ENCODE measurements at regions not wholly inside any gene's neighbourhood (a gene's known extent, or its start where the extent isn't known, plus 50 kb on each side); places are given as distances from the start of the nearest gene placed in this dataset.
"Not testable (repeated sequence)": the region's sequence is repeated elsewhere in the genome, so short reads cannot be mapped to it uniquely, and the experiment has no call there.

DNA sequence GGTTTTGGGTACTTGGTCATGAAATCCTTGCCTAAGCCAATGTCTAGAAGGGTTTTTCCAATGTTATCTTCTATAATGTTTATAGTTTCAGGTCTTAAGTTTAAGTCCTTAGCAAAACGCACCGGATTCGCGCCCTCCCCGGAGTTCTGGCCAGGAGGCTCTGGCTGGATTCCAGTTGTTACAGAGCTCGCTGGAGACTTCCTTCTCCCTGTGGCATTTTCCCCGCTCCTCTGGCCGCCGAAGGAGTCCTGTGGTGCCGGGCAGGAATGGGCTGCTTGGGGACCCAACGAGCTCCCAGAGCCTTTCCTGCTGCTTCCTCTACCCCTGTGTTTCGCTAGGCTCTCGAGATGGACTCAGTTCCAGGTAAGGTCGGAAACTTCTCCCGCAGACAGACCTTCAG, 335.9 kb downstream of the AEBP2 start:
- no peak for DNase-seq (ENCODE audit: low spot score)

DNA sequence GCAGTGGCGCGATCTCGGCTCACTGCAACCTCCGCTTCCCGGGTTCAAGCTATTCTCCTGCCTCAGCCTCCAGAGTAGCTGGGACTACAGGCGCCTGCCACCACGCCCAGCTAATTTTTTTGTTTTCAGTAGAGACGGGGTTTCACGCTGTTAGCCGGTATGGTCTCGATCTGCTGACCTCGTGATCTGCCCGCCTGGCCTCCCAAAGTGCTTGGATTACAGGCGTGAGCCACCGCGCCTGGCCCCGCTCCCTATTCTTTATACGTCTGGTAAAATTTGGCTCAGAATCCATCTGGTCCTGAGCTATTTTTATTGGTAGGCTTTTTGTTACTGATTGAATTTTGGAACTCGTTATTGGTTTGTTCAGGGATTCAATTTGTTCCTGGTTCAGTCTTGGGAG, 336.7 kb downstream of the AEBP2 start:
- not testable (repeated sequence) for DNase-seq (ENCODE audit: low spot score)

DNA sequence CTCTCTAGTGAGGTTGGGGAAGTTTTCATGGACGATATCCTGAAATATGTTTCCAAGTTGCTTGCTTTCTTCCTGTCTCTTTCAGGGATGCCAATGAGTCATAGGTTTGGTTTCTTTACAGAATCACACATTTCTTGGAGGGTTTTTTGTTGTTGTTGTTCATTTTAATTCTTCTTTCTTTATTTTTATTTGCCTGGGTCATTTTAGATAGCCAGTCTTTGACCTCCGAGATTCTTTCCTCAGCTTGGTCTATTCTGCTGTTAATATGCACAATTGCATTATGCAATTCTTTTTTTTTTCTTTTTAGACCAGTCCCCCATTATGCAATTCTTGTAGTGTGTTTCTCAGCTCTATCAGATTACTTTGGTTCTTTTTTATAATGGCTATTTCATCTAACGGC, 338.9 kb downstream of the AEBP2 start:
- DNase-seq (ENCODE audit: low spot score) = no peak

DNA sequence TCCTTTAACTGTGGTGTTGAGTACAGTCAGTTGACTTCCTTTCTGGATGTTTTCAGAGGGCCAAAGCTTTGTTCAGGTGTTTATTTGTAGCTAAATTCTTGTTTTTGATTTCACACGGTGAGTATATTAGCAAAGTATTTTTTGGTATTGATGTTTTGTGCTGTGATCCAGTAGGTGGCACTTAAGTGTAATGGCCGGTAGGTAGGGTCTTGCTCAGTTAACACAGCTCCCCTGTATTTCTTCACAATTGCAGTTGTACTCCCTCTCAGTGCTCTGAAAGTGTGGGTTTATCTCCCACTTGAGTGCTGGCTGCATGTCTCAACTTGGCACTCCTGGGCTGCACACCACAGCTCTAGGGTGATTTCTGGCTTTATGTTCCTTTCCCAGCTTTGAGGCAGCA, 339.5 kb downstream of the AEBP2 start:
- DNase-seq (ENCODE audit: low spot score) = no peak

DNA sequence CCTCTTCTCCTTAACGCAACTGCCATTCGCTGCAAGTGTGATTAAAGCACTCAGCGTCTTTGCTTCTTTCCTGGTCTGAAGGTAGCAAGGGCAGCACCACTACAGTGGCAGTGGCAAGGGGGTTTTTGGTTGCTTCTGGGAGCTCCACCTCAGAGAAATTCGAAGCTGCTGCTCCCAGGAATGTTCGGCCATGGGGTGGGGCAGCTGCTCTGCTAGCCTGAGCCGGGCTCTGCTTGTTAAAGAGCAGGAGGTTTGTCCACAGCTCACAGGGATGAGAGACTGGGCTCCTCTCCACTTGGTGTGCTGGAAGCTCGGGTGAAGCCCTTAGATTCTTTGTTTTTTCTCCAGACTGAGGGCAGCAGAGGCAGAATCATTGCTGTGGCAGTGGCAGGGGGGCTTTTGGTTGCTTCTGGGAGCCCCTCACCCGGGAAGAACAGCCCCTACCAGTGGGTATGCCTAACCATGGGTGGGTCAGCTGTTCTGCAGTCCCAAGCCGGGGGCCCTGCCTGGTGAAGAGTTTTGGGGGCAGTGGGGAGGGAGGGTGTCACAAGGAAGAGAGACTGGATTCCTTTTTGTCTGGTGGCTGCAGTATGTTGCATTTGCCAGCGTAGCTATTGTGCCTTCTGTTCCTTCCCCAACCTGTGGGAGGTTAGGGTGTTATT, 340.2 kb downstream of the AEBP2 start:
- DNase-seq (ENCODE audit: low spot score) = no peak

DNA sequence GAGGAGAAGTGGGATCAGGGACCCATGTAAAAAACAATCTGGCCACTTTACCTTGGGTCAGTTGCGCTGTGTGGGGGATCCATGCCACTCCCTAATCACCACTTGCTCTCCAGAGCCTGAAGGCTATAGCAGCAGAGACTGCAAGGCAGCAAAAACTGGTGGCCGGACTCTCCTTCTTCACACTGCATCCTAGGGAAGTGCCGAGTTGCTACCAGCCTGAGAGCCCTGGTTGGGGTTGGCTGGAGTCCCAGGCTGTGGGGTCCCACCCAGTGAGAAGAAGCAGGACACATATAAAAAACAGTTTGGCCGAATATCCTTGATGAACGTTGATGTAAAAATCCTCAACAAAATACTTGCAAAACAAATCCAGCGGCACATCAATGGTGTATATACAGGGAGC, 341.2 kb downstream of the AEBP2 start:
- no peak for DNase-seq (ENCODE audit: low spot score)

DNA sequence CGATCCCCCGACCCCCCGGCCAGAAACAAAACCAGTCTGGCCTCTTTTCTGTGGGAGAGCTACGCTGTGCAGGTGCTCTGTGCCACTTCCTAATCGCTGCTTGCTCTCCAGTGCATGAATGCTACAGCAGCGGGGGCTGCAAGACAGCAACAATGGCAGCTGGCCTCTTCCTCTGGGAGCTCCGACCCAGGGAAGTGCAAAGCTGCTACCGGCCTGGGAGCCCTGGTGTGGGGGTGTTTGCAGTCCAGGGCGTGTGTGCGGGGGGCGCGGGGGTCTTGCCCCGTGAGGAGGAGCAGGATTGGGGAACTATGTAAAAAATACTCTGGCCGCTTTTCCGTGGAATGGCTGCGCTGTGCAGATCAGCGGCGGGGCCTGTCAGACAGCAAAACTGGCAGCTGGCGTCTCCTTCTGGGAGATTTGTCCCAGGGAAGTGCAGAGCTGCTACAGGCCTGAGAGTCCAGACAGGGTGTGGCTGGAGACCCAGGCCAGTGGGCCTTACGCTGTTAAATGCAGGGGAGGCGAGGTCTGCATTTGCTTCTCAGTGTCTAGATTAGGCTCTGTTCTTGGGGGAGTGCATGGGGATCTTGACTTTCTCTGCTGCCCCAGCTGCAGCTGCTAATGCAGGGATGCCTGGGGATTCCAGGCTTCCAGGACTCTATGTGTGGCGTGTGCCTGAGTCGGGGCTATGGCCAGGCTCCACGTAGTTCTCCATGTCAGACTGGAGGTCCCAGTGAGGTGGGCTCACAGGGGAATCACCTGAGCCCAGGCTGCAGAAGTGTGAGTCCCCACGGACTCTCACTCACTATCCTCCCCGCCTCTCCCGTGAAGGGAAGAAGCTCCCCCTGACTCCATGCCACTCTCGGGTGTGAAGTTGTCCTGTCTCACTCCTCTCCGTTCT, 344.5 kb downstream of the AEBP2 start:
- no peak for DNase-seq (ENCODE audit: low spot score)

DNA sequence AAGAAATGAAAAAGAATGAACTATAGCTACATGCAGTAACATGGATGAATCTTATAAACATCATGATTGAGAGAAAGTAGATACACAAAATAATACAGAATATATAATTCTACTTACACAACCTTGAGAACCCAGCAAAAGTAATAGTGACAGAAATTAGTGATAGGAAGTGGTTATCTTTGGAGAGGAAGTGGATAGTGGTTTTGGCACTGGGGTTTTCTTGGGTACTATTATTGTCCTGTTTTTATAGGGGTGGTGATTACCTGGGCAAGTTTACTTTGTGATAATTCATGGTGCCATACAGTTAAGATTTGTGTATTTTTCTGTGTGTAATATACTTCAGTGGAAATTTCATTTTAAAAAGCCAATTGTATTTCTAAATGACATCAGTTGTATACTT, 352.7 kb downstream of the AEBP2 start:
- DNase-seq (ENCODE audit: low spot score) = no peak

DNA sequence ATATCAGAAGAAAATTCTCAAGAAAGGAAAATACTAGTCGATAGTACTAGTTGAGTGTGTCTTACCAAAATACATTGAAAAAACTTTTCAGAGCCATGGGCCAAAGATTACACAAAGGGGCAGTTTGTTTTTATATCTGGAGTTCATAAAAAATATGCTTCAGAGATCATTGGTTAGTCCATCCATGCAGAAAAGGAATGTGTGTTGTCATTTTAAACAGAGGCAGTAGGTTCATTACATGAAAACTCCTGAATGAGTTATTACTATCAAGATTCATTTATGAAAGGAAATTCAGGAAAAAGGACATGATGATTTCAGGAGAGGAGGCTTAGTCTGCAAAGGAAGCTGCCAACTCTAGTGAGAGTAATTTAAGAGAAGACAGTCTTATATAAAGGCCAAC, 354.8 kb downstream of the AEBP2 start:
- no peak for DNase-seq (ENCODE audit: low spot score)

DNA sequence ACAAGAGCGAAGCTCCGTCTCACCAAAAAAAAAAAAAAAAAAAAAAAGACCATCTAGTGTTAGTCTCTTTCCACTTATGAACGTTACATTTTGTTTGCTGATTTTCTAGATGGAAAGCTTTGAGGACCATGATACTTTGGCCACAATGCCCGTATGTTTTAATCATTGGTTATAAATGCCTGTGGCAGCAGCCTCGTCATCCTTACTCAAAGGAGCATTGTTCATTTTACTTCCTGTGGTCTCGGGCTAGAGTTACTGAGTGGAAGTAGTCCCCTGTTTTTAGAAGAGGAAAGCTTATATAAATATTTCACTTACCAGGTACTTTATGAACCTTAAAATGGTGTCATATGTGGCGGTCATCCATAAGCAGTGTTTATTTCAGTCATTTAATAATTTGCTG, 359.9 kb downstream of the AEBP2 start:
- DNase-seq (ENCODE audit: low spot score) = no peak

DNA sequence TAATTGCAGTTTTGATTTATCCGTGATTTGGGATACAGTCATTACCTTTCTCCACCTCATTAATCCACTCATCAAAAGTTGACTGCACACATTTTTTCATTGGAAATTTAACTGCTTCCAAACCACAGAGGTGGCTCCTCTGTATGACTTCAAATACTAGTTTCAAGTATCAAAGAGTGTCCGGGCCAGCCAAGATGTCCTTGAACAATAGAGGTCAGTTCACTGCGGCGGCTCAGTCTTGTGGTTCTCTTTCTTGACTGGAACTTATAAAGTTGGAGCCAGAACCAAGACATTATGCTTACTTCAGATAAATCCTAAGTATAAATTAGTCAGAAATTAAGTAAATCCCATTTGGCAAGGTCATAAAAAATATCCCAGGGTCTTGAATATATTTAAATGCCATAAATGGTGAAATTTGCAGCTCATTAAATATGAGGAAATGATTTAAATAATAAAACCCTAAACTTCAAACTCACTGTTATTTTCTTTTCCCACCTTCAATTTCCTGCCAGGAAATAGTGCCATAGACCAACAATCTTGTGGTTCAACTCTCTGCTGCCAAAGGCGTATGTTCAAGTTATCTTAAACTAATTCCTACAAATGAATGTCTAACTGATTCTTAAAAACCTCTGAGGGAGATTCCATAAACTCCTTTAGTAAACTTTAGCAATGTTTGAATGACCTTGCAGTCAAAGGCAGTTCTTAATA, 360.8 kb downstream of the AEBP2 start:
- no peak for DNase-seq (ENCODE audit: low spot score)

DNA sequence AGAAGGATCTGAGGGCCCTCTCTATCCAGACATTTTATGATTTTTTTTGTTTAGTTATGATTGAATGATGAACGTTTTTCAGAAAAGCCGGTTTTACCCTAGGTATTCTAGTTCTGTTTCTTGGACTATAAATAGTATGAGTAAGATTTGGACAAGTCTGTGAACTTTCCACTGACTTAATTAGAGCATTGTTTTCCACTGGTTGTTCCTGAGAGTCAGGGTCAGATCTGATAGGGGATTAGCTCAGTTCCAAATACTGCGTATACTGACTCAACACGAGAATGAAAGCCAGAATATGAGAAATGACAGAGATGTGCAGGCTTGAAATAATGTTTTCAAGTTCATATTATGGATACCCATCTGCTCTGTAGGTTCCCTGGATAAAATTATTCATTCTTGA, 361.6 kb downstream of the AEBP2 start:
- DNase-seq (ENCODE audit: low spot score) = no peak

DNA sequence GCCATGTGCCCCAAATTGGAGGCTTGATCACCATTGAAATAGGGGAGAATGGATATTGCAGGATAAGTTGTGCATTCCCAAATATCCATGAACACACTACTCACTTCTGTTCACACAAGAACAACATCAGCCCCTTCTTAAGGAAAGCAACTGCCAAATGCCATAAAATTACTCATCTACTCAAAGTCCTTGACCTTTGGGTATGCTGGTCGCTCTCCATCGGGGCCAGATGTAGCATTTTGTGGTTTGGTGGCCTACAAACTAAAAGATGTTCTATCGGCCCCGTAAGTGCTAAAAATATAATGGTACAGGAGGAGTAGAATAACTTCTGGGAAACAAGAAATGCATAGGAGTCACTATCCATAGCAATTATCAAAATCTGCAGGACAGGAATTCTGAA, 362.6 kb downstream of the AEBP2 start:
- no peak for DNase-seq (ENCODE audit: low spot score)

DNA sequence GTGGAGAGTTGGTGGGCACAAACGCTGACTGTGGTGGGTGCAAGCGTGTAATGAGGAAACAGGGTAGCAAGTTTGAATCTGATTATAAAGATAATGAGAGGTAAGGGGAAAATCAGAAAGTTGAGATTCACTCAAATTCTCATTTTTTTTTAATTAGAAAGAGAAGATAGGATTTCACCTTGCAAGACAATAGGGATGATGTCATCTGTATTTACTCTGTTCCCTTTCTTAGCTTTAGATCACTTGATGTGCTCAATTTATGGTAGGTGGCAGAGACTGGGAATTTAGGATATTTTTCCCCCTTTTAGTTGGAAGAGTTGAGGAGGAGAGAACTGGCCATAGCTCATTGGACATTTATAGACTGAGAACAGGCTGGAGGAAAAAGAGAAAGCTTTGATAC, 363.6 kb downstream of the AEBP2 start:
- no peak for DNase-seq (ENCODE audit: low spot score)

DNA sequence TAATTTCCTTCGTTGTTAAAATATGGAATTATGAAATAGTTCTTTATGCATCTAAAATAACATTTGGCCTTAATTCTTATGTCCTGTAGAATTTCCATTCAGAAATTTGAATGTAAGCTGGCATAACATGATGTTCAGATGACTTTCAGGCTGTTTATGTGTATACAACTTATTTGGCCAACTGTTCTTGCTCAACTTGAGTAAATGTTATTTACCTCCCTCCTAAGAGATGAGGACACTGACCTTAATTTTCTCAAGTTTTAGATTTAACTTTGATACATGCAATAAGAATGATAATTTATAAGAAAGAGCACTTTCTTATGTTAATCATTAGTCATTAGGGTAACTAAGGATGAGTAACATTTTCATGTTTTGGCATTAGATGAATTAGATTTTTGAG, 365.4 kb downstream of the AEBP2 start:
- no peak for DNase-seq (ENCODE audit: low spot score)

DNA sequence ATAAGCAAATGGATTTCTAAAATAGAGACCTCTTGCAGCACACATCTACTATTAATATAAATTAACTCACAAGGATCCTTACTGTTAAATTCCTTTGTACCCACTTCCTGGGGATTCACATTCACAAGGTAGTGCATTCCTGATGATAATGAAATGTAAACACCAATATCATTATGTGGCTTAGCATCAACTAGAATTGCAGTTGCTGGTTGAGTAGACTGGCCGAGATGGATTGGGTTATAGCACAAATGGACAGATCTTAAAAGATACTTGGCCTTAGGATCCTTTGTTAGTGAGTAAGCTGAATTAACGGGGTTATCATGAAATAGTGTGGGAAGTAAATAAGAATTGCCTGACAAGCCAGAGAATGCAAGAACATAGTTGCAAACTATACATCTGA, 369.1 kb downstream of the AEBP2 start:
- DNase-seq (ENCODE audit: low spot score) = no peak

DNA sequence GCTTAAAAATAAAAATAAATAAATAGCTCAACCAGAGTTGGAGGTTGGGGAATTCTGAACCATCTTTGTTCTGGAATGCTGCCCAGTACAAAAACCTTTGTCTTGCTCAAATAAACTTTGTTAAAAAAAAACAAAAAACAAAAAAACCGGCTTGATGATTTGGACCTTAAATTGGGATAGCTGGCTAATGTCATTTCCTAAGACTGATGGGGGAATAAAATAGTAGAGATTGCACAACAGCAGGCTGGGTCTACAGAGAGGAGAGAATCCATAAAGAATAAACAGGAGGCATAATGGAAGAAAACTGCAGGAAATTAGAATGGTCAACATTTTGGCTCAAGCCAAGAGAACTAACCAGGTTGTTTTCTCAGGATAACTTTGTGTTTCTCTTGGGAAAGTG, 370.9 kb downstream of the AEBP2 start:
- DNase-seq (ENCODE audit: low spot score) = no peak

DNA sequence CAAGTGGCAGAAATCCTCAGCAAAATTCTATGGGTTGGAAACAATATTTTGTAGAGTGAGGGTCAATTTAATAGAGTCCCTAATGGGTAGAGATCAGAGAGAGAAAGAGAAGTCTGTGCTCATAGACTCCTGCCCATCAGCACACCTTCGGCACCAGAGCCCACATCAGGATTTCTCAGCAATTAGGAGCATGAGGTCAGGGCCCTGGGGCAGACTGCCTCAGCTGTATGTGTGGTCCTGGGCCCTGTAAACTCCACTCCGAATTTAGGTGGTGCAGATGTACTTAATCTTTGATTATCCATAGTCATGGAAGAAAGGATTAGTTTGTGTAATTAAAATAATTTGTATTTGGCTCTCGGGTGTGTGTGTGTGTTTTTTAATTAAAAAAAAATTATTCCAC, 372.6 kb downstream of the AEBP2 start:
- DNase-seq (ENCODE audit: low spot score) = no peak

DNA sequence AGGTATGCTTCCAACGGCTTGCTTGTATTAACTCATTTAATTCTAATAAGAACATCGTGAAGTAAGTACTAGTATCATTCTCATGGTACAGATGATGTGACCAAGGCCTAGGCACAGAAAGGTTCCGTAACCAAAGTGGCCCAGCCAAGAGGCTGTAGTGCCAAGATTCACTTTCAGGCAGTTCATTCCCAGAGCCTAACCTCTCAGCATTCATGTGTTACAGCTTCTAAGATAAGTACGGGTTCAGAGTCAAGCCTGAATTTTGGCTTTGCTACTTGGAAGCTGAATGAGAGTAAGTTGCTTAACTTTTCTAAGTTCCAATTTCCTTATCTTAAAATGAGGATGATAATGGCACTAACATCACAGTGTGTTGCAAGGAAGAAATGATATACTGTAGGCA, 379.9 kb downstream of the AEBP2 start:
- DNase-seq (ENCODE audit: low spot score) = no peak

DNA sequence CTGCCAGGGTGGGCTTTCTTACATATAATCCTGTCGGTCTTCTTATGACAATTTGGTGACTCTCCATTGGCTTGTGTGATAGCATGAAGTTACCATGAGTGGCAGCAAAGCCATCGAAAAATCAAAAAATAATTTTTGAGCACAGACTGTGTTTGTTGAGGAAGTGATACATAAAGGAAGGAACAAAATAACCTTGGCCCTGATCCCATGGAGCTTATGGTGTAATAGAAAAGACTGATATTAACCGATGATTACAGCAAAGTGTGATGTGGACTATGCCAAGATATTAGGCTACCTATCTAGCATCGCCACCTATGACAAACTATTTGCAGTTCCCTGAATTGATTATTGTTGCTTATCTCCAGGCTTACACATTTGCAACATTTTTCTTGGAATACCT, 383.2 kb downstream of the AEBP2 start:
- no peak for DNase-seq (ENCODE audit: low spot score)

DNA sequence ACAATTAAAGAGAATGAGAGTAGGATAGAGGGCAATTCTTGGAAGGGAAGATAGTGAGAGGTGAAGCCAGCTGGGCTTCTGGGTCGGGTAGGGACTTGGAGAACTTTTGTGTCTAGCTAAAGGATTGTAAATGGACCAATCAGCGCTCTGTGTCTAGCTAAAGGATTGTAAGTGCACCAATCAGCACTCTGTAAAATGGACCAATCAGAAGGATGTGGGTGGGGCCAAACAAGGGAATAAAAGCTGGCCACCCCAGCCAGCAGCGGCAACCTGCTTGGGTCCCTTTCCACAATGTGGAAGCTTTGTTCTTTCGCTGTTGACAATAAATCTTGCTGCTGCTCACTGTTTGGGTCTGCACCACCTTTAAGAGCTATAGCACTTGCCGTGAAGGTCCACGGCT, 384.0 kb downstream of the AEBP2 start:
- not testable (repeated sequence) for DNase-seq (ENCODE audit: low spot score)

DNA sequence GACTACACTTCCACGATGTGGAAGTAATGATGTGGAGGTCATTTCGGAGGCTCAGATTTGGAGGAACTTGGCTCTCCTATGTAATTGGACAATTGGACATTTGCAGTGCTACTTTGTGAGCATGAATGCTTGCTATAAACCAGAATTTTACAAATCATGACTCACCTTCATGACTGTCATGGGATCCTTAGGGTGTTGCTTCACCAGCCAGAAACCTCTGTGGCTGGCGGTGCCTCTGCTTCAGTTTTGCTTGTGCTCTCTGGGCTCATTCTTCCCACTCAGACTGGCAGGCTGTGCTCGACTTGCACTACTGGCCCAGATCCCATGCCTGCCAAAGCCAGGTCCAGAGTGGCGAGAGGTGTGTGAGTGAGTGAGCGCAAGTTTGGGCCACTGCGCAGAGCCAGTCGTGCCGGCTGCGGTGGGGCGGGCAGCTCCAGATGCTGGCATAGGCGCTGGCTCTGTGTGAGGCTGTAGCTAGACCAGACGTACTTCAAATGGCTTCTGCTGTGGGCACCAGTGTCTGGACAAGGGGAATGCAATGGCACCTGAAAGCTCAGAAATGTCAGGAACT, 387.8 kb downstream of the AEBP2 start:
- DNase-seq (ENCODE audit: low spot score) = no peak

Data from AG08395 (cell line).